Panc1 (cell line): ENCODE measurements at regions not wholly inside any gene's neighbourhood (a gene's known extent, or its start where the extent isn't known, plus 50 kb on each side); places are given as distances from the start of the nearest gene placed in this dataset.

Source experiments
- ATAC-seq: fragments of 200-7000 bp; cut with Tn5 transposase; 2 replicates; pipeline ENCODE4 v1.9.1; 2020; ENCODE audit warnings: mild to moderate bottlenecking, moderate library complexity
- BruUV-seq: library from RNA; stranded (reverse); fragments of 400-500 nt; replicated peaks from 2 replicates; lab custom pipeline; 2021; lab: Mats Ljungman, UMichigan
- CTCF ChIA-PET: fragments of 300-600 bp; sonication (Branson Sonifier 250); formaldehyde crosslinking; loops from one replicate; lab custom pipeline; 2022; ENCODE audit warnings: antibody characterized with exemption; lab: Charles Lee
- POLR2A ChIA-PET: fragments of 300-600 bp; sonication (Branson Sonifier 250); formaldehyde crosslinking; loops from one replicate; lab custom pipeline; 2022; ENCODE audit warnings: antibody characterized with exemption; lab: Charles Lee
- DNase-seq: peaks from one replicate; pipeline ENCODE4 v3.0.0-alpha.2; 2010; ENCODE audit warnings: low read depth, low spot score
- H3K27ac ChIP-seq: 2 replicates; pipeline ENCODE4 v1.5.1; 2011; ENCODE audit warnings: mild to moderate bottlenecking, low read length, inconsistent platforms
- H3K27me3 ChIP-seq: fragments of 200-500 bp; sonication (Bioruptor generic); 2 replicates; pipeline ENCODE4 v1.6.0; 2014; ENCODE audit warnings: low read length, inconsistent platforms; ENCODE audit not compliant: control insufficient read depth, insufficient read depth
- H3K36me3 ChIP-seq: fragments of 200-500 bp; sonication (Bioruptor generic); 2 replicates; pipeline ENCODE4 v1.5.1; 2014; ENCODE audit warnings: inconsistent platforms, mild to moderate bottlenecking, low read length, moderate library complexity; ENCODE audit not compliant: control insufficient read depth, insufficient read depth
- H3K4me1 ChIP-seq: 2 replicates; pipeline ENCODE4 v1.5.1; 2011; ENCODE audit warnings: inconsistent platforms, mild to moderate bottlenecking, low read length, moderate library complexity; ENCODE audit not compliant: control insufficient read depth, insufficient read depth
- H3K4me3 ChIP-seq, 2 experiments: 2 replicates each; pipeline ENCODE4 v1.5.1; 2011 to 2012; ENCODE audit warnings: low read depth in 2 of 2, low read length in 2 of 2, mild to moderate bottlenecking in 2 of 2, inconsistent platforms in 1 of 2, moderate library complexity in 1 of 2
- H3K9me3 ChIP-seq: fragments of 200-500 bp; sonication (Bioruptor generic); 2 replicates; pipeline ENCODE4 v1.5.1; 2014; ENCODE audit warnings: low read depth, mild to moderate bottlenecking, inconsistent platforms, low read length, moderate library complexity; ENCODE audit not compliant: control insufficient read depth, insufficient read depth
- POLR2AphosphoS5 ChIP-seq: IDR thresholded peaks from 2 replicates; pipeline ENCODE4 v1.6.1; 2012; ENCODE audit warnings: mild to moderate bottlenecking, low read depth, low read length, moderate library complexity
- SIN3A ChIP-seq: IDR thresholded peaks from 2 replicates; pipeline ENCODE4 v1.6.1; 2012; ENCODE audit warnings: low read depth, mild to moderate bottlenecking, low read length, moderate library complexity, borderline replicate concordance; ENCODE audit not compliant: insufficient read depth
- TCF7L2 ChIP-seq: IDR thresholded peaks from 2 replicates; pipeline ENCODE4 v1.6.1; 2011; ENCODE audit warnings: mild to moderate bottlenecking, low read depth, low read length, inconsistent platforms
- in situ Hi-C: cut with HindIII; loops from 2 replicates; pipeline ENCODE4 v1.10.0; 2016; ENCODE audit warnings: low sequenced_read_pairs, low pct_unique_long_range_greater_than_20kb
- intact Hi-C: fragments of 100-400 bp; cut with micrococcal nuclease; formaldehyde crosslinking; loops from one replicate; pipeline ENCODE4 v1.10.0; 2022; ENCODE audit not compliant: unreplicated experiment
- TF ChIP-seq, protein P1 (sequence below): fragments of 450-650 bp; IDR thresholded peaks from 2 replicates; pipeline ENCODE4 v1.5.1; 2017; ENCODE audit warnings: mild to moderate bottlenecking
- TF ChIP-seq, protein P2 (sequence below), 2 experiments: IDR thresholded peaks; 2 replicates each; pipeline ENCODE4 v1.6.1; 2011 to 2012; ENCODE audit warnings: low read depth in 2 of 2, control low read depth in 1 of 2, low read length in 1 of 2, mild to moderate bottlenecking in 1 of 2, moderate library complexity in 1 of 2; ENCODE audit not compliant: insufficient read depth in 1 of 2

DNA sequence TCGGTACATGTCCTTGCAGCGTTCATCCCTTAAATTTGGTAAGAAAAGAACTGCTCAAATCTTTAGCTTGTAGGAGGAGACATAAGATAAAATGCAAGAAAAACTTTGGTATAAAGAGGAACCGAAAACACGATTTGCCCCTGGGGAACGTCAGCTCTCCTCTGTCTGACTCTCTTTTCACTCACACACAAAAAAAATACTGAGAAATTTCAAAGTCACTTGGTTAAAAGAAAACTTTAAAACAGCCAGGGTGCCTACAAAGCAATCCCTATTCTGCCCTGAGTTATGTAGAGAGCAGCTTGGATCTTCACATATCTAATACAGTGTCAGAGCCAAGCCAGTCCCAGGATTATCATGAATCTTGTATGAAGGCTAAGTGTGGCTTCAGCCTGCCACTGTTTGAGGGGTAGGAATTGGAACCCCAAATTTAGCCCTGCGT is 248.5 kb upstream of the CXXC4 start:
- BruUV-seq, result no TSS peak
- H3K4me1 ChIP-seq, result no peaks in the 10 kb centered on the region
- intact Hi-C loops, result no loop called here
- no peaks in the 10 kb centered on the region for H3K9me3 ChIP-seq
- ChIA-PET CTCF (no interaction called here), POLR2A (no interaction called here)
- H3K27me3 ChIP-seq, result no peaks in the 10 kb centered on the region
- H3K4me3 ChIP-seq, result no peak overlapping the region
- H3K36me3 ChIP-seq, result no peaks in the 10 kb centered on the region
- DNase-seq (no peak), ATAC-seq (no peak)
- TF ChIP-seq, protein P1, sequence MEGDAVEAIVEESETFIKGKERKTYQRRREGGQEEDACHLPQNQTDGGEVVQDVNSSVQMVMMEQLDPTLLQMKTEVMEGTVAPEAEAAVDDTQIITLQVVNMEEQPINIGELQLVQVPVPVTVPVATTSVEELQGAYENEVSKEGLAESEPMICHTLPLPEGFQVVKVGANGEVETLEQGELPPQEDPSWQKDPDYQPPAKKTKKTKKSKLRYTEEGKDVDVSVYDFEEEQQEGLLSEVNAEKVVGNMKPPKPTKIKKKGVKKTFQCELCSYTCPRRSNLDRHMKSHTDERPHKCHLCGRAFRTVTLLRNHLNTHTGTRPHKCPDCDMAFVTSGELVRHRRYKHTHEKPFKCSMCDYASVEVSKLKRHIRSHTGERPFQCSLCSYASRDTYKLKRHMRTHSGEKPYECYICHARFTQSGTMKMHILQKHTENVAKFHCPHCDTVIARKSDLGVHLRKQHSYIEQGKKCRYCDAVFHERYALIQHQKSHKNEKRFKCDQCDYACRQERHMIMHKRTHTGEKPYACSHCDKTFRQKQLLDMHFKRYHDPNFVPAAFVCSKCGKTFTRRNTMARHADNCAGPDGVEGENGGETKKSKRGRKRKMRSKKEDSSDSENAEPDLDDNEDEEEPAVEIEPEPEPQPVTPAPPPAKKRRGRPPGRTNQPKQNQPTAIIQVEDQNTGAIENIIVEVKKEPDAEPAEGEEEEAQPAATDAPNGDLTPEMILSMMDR, result no peak
- no peak for TF ChIP-seq SIN3A
- TF ChIP-seq, protein P2, sequence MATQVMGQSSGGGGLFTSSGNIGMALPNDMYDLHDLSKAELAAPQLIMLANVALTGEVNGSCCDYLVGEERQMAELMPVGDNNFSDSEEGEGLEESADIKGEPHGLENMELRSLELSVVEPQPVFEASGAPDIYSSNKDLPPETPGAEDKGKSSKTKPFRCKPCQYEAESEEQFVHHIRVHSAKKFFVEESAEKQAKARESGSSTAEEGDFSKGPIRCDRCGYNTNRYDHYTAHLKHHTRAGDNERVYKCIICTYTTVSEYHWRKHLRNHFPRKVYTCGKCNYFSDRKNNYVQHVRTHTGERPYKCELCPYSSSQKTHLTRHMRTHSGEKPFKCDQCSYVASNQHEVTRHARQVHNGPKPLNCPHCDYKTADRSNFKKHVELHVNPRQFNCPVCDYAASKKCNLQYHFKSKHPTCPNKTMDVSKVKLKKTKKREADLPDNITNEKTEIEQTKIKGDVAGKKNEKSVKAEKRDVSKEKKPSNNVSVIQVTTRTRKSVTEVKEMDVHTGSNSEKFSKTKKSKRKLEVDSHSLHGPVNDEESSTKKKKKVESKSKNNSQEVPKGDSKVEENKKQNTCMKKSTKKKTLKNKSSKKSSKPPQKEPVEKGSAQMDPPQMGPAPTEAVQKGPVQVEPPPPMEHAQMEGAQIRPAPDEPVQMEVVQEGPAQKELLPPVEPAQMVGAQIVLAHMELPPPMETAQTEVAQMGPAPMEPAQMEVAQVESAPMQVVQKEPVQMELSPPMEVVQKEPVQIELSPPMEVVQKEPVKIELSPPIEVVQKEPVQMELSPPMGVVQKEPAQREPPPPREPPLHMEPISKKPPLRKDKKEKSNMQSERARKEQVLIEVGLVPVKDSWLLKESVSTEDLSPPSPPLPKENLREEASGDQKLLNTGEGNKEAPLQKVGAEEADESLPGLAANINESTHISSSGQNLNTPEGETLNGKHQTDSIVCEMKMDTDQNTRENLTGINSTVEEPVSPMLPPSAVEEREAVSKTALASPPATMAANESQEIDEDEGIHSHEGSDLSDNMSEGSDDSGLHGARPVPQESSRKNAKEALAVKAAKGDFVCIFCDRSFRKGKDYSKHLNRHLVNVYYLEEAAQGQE (IDR thresholded peaks at IDR 0.05; ENCODE audit: insufficient read depth in 1 of 2, low read depth in 2 of 2, low read length in 1 of 2), result no peak
- no peak for TF ChIP-seq TCF7L2
- TF ChIP-seq POLR2AphosphoS5, result no peak
- in situ Hi-C loops, result no loop called here
- H3K27ac ChIP-seq, result no peak overlapping the region

DNA sequence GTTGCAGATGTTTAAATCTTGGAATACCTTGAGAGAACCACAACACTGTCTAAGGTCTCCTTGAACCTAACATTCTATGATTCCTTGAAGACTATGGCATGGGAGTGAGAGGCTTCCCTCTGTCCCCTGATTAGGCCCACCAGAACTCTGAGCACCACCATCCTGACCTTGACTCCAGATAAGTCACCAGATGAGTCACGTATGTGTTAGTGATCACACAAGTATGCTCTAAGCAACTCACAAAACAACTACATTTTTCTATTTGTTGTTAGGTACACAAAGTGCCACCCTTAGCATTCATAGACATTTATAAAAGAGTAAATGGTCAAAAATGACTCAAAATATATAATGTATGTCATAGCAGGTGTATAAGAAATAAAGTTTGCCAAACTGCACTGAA is 252.9 kb upstream of the CXXC4 start:
- ChIA-PET CTCF (no interaction called here), POLR2A (interaction anchor here (0.5 kb wide), 1 partner anchor 21 kb away, joined by 3 read pairs; no protein-coding TSS in a partner anchor)
- DNase-seq (no peak), ATAC-seq (no peak)
- intact Hi-C loops, result no loop called here
- no peak for TF ChIP-seq SIN3A
- TF ChIP-seq, protein P2 (IDR thresholded peaks at IDR 0.05; ENCODE audit: insufficient read depth in 1 of 2, low read depth in 2 of 2, low read length in 1 of 2), result no peak
- TF ChIP-seq TCF7L2, result no peak
- TF ChIP-seq, protein P1, result no peak
- no peak for TF ChIP-seq POLR2AphosphoS5
- Histone ChIP-seq H3K4me3 (no peak overlapping the region), H3K9me3 (no peaks in the 10 kb centered on the region), H3K27ac (no peak overlapping the region), H3K36me3 (no peaks in the 10 kb centered on the region), H3K27me3 (no peaks in the 10 kb centered on the region), H3K4me1 (no peaks in the 10 kb centered on the region)
- in situ Hi-C loops, result no loop called here
- BruUV-seq, result no TSS peak
